HEK293 (cell line): ENCODE measurements at regions not wholly inside any gene's neighbourhood (a gene's known extent, or its start where the extent isn't known, plus 50 kb on each side); places are given as distances from the start of the nearest gene placed in this dataset.

Experiments used
- BCL11A ChIP-seq: fragments of 450-650 bp; formaldehyde crosslinking; IDR thresholded peaks from 2 replicates; pipeline ENCODE4 v1.5.1; 2016; ENCODE audit warnings: low read depth, missing biosample characterization, missing genetic modification characterization
- GFI1B ChIP-seq: fragments of 450-650 bp; formaldehyde crosslinking; IDR thresholded peaks from 2 replicates; pipeline ENCODE4 v1.5.1; 2016; ENCODE audit warnings: missing biosample characterization, missing genetic modification characterization
- IKZF3 ChIP-seq: fragments of 450-650 bp; IDR thresholded peaks from 2 replicates; pipeline ENCODE4 v1.5.0; 2018; ENCODE audit warnings: missing biosample characterization, mild to moderate bottlenecking, missing genetic modification characterization, moderate library complexity
- KLF10 ChIP-seq: fragments of 450-650 bp; IDR thresholded peaks from 2 replicates; pipeline ENCODE4 v1.5.1; 2018; ENCODE audit warnings: missing biosample characterization, mild to moderate bottlenecking, missing genetic modification characterization
- KLF16 ChIP-seq: fragments of 450-650 bp; formaldehyde crosslinking; IDR thresholded peaks from 2 replicates; pipeline ENCODE4 v1.5.1; 2017; ENCODE audit warnings: missing biosample characterization, missing genetic modification characterization
- OSR2 ChIP-seq: fragments of 450-650 bp; formaldehyde crosslinking; IDR thresholded peaks from 2 replicates; pipeline ENCODE4 v1.5.1; 2016; ENCODE audit warnings: missing biosample characterization, missing genetic modification characterization
- ZBTB48 ChIP-seq: fragments of 450-650 bp; formaldehyde crosslinking; IDR thresholded peaks from 2 replicates; pipeline ENCODE4 v1.5.1; 2016; ENCODE audit warnings: missing biosample characterization, missing genetic modification characterization
- ZFHX2 ChIP-seq: fragments of 450-650 bp; formaldehyde crosslinking; conservative IDR thresholded peaks from 2 replicates; pipeline ENCODE4 v1.5.1; 2016; ENCODE audit warnings: missing biosample characterization, missing genetic modification characterization
- ZNF175 ChIP-seq: fragments of 450-650 bp; formaldehyde crosslinking; IDR thresholded peaks from 2 replicates; pipeline ENCODE4 v1.5.1; 2016; ENCODE audit warnings: missing biosample characterization, missing genetic modification characterization
- ZNF248 ChIP-seq: fragments of 450-650 bp; formaldehyde crosslinking; IDR thresholded peaks from 2 replicates; pipeline ENCODE4 v1.5.1; 2017; ENCODE audit warnings: missing biosample characterization, missing genetic modification characterization
- ZNF350 ChIP-seq: fragments of 450-650 bp; formaldehyde crosslinking; IDR thresholded peaks from 2 replicates; pipeline ENCODE4 v1.5.0; 2017; ENCODE audit warnings: missing biosample characterization, mild to moderate bottlenecking, missing genetic modification characterization
- ZNF366 ChIP-seq: fragments of 450-650 bp; formaldehyde crosslinking; conservative IDR thresholded peaks from 2 replicates; pipeline ENCODE4 v1.5.1; 2016; ENCODE audit warnings: missing biosample characterization, missing genetic modification characterization
- ZNF473 ChIP-seq: fragments of 450-650 bp; formaldehyde crosslinking; IDR thresholded peaks from 2 replicates; pipeline ENCODE4 v1.5.1; 2017; ENCODE audit warnings: missing biosample characterization, missing genetic modification characterization
- ZNF549 ChIP-seq: fragments of 450-650 bp; IDR thresholded peaks from 2 replicates; pipeline ENCODE4 v1.5.1; 2018; ENCODE audit warnings: missing biosample characterization, missing genetic modification characterization, mild to moderate bottlenecking, inconsistent platforms, moderate library complexity
- ZNF792 ChIP-seq: fragments of 450-650 bp; formaldehyde crosslinking; IDR thresholded peaks from 2 replicates; pipeline ENCODE4 v1.5.1; 2016; ENCODE audit warnings: missing biosample characterization, missing genetic modification characterization
- TF ChIP-seq, protein P1 (sequence below): fragments of 450-650 bp; formaldehyde crosslinking; IDR thresholded peaks from 2 replicates; pipeline ENCODE4 v1.5.1; 2016; ENCODE audit warnings: missing biosample characterization, missing genetic modification characterization
- TF ChIP-seq, protein P2 (sequence below): fragments of 450-650 bp; formaldehyde crosslinking; conservative IDR thresholded peaks from 2 replicates; pipeline ENCODE4 v1.5.1; 2016; ENCODE audit warnings: low read depth, missing biosample characterization, missing genetic modification characterization
- TF ChIP-seq, protein P3 (sequence below): fragments of 450-650 bp; formaldehyde crosslinking; IDR thresholded peaks from 2 replicates; pipeline ENCODE4 v1.5.1; 2016; ENCODE audit warnings: missing biosample characterization, missing genetic modification characterization
- TF ChIP-seq, protein P4 (sequence below): fragments of 450-650 bp; formaldehyde crosslinking; conservative IDR thresholded peaks from 2 replicates; pipeline ENCODE4 v1.5.1; 2016; ENCODE audit warnings: low read depth, missing biosample characterization, missing genetic modification characterization
- TF ChIP-seq, protein P5 (sequence below): fragments of 450-650 bp; formaldehyde crosslinking; IDR thresholded peaks from 2 replicates; pipeline ENCODE4 v1.5.0; 2017; ENCODE audit warnings: missing biosample characterization, missing genetic modification characterization, borderline replicate concordance
- TF ChIP-seq, protein P6 (sequence below): fragments of 450-650 bp; formaldehyde crosslinking; IDR thresholded peaks from 2 replicates; pipeline ENCODE4 v1.5.1; 2016; ENCODE audit warnings: missing biosample characterization, missing genetic modification characterization, borderline replicate concordance

DNA sequence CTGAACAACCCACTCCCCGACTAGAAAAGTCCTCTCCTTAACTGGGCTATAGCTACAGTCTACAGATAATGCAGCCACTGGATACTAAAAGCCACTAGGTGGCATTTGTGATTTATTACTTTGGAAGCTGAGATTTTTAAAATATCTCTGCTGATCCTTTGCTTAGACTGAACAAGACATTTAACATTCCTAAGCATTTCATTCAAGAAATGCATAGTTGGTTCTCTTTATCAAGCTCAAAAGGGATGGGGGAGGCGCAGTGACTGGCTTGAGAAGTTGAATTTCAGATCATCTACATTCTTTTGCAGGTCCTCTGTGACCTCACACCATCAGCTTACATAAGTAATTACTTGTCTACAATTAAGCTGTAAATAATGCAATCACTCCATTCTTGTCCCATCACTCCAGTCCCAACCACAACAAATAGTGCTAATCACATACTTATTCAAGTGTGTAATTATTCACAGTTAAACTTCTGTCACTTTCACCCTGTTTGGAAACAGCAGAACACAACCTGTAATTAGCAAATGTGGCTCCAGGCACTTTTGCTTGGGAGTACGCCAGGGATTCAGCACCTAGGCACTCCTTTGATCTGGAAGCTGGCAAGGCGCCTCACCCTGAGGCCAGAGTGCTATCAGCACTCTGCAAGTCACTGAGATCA is 203.6 kb downstream of the NOVA1 start (continued):
- no peak for TF ChIP-seq GFI1B
- TF ChIP-seq, protein P1, sequence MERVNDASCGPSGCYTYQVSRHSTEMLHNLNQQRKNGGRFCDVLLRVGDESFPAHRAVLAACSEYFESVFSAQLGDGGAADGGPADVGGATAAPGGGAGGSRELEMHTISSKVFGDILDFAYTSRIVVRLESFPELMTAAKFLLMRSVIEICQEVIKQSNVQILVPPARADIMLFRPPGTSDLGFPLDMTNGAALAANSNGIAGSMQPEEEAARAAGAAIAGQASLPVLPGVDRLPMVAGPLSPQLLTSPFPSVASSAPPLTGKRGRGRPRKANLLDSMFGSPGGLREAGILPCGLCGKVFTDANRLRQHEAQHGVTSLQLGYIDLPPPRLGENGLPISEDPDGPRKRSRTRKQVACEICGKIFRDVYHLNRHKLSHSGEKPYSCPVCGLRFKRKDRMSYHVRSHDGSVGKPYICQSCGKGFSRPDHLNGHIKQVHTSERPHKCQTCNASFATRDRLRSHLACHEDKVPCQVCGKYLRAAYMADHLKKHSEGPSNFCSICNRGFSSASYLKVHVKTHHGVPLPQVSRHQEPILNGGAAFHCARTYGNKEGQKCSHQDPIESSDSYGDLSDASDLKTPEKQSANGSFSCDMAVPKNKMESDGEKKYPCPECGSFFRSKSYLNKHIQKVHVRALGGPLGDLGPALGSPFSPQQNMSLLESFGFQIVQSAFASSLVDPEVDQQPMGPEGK, result no peak
- TF ChIP-seq BCL11A (tag by site-specific recombination), result no peak
- TF ChIP-seq, protein P2, sequence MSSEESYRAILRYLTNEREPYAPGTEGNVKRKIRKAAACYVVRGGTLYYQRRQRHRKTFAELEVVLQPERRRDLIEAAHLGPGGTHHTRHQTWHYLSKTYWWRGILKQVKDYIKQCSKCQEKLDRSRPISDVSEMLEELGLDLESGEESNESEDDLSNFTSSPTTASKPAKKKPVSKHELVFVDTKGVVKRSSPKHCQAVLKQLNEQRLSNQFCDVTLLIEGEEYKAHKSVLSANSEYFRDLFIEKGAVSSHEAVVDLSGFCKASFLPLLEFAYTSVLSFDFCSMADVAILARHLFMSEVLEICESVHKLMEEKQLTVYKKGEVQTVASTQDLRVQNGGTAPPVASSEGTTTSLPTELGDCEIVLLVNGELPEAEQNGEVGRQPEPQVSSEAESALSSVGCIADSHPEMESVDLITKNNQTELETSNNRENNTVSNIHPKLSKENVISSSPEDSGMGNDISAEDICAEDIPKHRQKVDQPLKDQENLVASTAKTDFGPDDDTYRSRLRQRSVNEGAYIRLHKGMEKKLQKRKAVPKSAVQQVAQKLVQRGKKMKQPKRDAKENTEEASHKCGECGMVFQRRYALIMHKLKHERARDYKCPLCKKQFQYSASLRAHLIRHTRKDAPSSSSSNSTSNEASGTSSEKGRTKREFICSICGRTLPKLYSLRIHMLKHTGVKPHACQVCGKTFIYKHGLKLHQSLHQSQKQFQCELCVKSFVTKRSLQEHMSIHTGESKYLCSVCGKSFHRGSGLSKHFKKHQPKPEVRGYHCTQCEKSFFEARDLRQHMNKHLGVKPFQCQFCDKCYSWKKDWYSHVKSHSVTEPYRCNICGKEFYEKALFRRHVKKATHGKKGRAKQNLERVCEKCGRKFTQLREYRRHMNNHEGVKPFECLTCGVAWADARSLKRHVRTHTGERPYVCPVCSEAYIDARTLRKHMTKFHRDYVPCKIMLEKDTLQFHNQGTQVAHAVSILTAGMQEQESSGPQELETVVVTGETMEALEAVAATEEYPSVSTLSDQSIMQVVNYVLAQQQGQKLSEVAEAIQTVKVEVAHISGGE, result no peak
- no peak for TF ChIP-seq ZBTB48
- TF ChIP-seq ZNF549 (tag by site-specific recombination), result no peak
- no peak for TF ChIP-seq KLF16 (tag by site-specific recombination)
- TF ChIP-seq ZFHX2, result no peak
- no peak for TF ChIP-seq ZNF792 (tag by site-specific recombination)
- TF ChIP-seq, protein P3, sequence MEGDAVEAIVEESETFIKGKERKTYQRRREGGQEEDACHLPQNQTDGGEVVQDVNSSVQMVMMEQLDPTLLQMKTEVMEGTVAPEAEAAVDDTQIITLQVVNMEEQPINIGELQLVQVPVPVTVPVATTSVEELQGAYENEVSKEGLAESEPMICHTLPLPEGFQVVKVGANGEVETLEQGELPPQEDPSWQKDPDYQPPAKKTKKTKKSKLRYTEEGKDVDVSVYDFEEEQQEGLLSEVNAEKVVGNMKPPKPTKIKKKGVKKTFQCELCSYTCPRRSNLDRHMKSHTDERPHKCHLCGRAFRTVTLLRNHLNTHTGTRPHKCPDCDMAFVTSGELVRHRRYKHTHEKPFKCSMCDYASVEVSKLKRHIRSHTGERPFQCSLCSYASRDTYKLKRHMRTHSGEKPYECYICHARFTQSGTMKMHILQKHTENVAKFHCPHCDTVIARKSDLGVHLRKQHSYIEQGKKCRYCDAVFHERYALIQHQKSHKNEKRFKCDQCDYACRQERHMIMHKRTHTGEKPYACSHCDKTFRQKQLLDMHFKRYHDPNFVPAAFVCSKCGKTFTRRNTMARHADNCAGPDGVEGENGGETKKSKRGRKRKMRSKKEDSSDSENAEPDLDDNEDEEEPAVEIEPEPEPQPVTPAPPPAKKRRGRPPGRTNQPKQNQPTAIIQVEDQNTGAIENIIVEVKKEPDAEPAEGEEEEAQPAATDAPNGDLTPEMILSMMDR (tag by site-specific recombination), result no peak
- peak; percentile 90 for TF ChIP-seq OSR2 (tag by site-specific recombination)
- peak; percentile 39; the same call in 1 of the 2 replicates for TF ChIP-seq ZNF366 (tag by site-specific recombination)
- TF ChIP-seq ZNF350, result no peak
- TF ChIP-seq ZNF175 (tag by site-specific recombination), result no peak
- no peak for TF ChIP-seq ZNF248 (tag by site-specific recombination)
- no peak for TF ChIP-seq IKZF3 (tag by site-specific recombination)
- TF ChIP-seq, protein P4, sequence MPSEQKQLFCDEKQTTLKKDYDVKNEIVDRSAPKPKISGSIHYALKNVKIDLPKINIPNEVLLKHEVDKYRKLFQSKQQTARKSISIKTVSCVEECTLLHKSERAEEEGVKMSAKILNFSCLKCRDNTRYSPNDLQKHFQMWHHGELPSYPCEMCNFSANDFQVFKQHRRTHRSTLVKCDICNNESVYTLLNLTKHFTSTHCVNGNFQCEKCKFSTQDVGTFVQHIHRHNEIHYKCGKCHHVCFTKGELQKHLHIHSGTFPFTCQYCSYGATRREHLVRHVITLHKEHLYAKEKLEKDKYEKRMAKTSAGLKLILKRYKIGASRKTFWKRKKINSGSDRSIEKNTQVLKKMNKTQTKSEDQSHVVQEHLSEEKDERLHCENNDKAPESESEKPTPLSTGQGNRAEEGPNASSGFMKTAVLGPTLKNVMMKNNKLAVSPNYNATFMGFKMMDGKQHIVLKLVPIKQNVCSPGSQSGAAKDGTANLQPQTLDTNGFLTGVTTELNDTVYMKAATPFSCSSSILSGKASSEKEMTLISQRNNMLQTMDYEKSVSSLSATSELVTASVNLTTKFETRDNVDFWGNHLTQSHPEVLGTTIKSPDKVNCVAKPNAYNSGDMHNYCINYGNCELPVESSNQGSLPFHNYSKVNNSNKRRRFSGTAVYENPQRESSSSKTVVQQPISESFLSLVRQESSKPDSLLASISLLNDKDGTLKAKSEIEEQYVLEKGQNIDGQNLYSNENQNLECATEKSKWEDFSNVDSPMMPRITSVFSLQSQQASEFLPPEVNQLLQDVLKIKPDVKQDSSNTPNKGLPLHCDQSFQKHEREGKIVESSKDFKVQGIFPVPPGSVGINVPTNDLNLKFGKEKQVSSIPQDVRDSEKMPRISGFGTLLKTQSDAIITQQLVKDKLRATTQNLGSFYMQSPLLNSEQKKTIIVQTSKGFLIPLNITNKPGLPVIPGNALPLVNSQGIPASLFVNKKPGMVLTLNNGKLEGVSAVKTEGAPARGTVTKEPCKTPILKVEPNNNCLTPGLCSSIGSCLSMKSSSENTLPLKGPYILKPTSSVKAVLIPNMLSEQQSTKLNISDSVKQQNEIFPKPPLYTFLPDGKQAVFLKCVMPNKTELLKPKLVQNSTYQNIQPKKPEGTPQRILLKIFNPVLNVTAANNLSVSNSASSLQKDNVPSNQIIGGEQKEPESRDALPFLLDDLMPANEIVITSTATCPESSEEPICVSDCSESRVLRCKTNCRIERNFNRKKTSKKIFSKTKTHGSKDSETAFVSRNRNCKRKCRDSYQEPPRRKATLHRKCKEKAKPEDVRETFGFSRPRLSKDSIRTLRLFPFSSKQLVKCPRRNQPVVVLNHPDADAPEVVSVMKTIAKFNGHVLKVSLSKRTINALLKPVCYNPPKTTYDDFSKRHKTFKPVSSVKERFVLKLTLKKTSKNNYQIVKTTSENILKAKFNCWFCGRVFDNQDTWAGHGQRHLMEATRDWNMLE (tag by site-specific recombination), result no peak
- TF ChIP-seq, protein P5, sequence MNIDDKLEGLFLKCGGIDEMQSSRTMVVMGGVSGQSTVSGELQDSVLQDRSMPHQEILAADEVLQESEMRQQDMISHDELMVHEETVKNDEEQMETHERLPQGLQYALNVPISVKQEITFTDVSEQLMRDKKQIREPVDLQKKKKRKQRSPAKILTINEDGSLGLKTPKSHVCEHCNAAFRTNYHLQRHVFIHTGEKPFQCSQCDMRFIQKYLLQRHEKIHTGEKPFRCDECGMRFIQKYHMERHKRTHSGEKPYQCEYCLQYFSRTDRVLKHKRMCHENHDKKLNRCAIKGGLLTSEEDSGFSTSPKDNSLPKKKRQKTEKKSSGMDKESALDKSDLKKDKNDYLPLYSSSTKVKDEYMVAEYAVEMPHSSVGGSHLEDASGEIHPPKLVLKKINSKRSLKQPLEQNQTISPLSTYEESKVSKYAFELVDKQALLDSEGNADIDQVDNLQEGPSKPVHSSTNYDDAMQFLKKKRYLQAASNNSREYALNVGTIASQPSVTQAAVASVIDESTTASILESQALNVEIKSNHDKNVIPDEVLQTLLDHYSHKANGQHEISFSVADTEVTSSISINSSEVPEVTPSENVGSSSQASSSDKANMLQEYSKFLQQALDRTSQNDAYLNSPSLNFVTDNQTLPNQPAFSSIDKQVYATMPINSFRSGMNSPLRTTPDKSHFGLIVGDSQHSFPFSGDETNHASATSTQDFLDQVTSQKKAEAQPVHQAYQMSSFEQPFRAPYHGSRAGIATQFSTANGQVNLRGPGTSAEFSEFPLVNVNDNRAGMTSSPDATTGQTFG (tag by site-specific recombination), result no peak
- TF ChIP-seq ZNF473, result no peak
- TF ChIP-seq, protein P6, sequence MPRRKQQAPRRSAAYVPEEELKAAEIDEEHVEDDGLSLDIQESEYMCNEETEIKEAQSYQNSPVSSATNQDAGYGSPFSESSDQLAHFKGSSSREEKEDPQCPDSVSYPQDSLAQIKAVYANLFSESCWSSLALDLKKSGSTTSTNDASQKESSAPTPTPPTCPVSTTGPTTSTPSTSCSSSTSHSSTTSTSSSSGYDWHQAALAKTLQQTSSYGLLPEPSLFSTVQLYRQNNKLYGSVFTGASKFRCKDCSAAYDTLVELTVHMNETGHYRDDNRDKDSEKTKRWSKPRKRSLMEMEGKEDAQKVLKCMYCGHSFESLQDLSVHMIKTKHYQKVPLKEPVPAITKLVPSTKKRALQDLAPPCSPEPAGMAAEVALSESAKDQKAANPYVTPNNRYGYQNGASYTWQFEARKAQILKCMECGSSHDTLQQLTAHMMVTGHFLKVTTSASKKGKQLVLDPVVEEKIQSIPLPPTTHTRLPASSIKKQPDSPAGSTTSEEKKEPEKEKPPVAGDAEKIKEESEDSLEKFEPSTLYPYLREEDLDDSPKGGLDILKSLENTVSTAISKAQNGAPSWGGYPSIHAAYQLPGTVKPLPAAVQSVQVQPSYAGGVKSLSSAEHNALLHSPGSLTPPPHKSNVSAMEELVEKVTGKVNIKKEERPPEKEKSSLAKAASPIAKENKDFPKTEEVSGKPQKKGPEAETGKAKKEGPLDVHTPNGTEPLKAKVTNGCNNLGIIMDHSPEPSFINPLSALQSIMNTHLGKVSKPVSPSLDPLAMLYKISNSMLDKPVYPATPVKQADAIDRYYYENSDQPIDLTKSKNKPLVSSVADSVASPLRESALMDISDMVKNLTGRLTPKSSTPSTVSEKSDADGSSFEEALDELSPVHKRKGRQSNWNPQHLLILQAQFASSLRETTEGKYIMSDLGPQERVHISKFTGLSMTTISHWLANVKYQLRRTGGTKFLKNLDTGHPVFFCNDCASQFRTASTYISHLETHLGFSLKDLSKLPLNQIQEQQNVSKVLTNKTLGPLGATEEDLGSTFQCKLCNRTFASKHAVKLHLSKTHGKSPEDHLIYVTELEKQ (tag by site-specific recombination), result peak; percentile 38; the same call in 1 of the 2 replicates
- peak; percentile 41 for TF ChIP-seq KLF10 (tag by site-specific recombination)
